Hepatocyte (in vitro differentiated cells): ENCODE measurements at regions not wholly inside any gene's neighbourhood (a gene's known extent, or its start where the extent isn't known, plus 50 kb on each side); places are given as distances from the start of the nearest gene placed in this dataset.

Source experiments
- DNase-seq: peaks from one replicate; pipeline ENCODE4 v3.0.0-alpha.2; 2016; ENCODE audit warnings: low spot score
- H2AFZ ChIP-seq: fragments of 200-600 bp; sonication (generic); 2 replicates; pipeline ENCODE4 v1.6.0; 2016; ENCODE audit warnings: antibody characterized with exemption, mild to moderate bottlenecking
- H3K27ac ChIP-seq: fragments of 200-600 bp; sonication (generic); 2 replicates; pipeline ENCODE4 v1.5.1; 2016; ENCODE audit warnings: mild to moderate bottlenecking
- H3K27me3 ChIP-seq: fragments of 200-600 bp; sonication (generic); 2 replicates; pipeline ENCODE4 v1.6.1; 2016
- H3K36me3 ChIP-seq: fragments of 200-600 bp; sonication (generic); replicated peaks from 2 replicates; pipeline ENCODE4 v1.5.1; 2016; ENCODE audit warnings: low read depth; ENCODE audit not compliant: insufficient read depth
- H3K4me1 ChIP-seq: fragments of 200-600 bp; sonication (generic); 2 replicates; pipeline ENCODE4 v1.5.1; 2016; ENCODE audit warnings: mild to moderate bottlenecking, moderate library complexity; ENCODE audit not compliant: insufficient read depth
- H3K4me2 ChIP-seq: fragments of 200-600 bp; sonication (generic); 2 replicates; pipeline ENCODE4 v1.6.0; 2016
- H3K4me3 ChIP-seq: fragments of 200-600 bp; sonication (generic); 2 replicates; pipeline ENCODE4 v1.5.1; 2016; ENCODE audit warnings: mild to moderate bottlenecking
- H3K79me2 ChIP-seq: fragments of 200-600 bp; sonication (generic); 2 replicates; pipeline ENCODE4 v1.6.0; 2017; ENCODE audit warnings: mild to moderate bottlenecking
- H3K9me2 ChIP-seq: fragments of 200-600 bp; sonication (generic); replicated peaks from 2 replicates; pipeline ENCODE4 v1.6.0; 2017; ENCODE audit warnings: mild to moderate bottlenecking; ENCODE audit not compliant: insufficient read depth
- H3K9me3 ChIP-seq: fragments of 200-600 bp; sonication (generic); 2 replicates; pipeline ENCODE4 v1.5.1; 2016; ENCODE audit warnings: low read depth, mild to moderate bottlenecking
- H4K20me1 ChIP-seq: fragments of 200-600 bp; sonication (generic); 2 replicates; pipeline ENCODE4 v1.6.0; 2016; ENCODE audit warnings: mild to moderate bottlenecking; ENCODE audit not compliant: insufficient read depth, poor library complexity, severe bottlenecking
- EZH2 ChIP-seq: fragments of 200-600 bp; sonication (generic); IDR thresholded peaks from 2 replicates; pipeline ENCODE4 v1.6.1; 2016; ENCODE audit warnings: antibody characterized with exemption, mild to moderate bottlenecking, borderline replicate concordance
- EZH2phosphoT487 ChIP-seq: fragments of 200-600 bp; sonication (generic); IDR thresholded peaks from one replicate; pipeline ENCODE4 v1.6.1; 2018; ENCODE audit warnings: antibody characterized with exemption, mild to moderate bottlenecking, low read depth, moderate library complexity; ENCODE audit not compliant: unreplicated experiment, severe bottlenecking
- WGBS: methylation state at CpG from one replicate; pipeline ENCODE4 v1.1.6; 2016; ENCODE audit warnings: low lambda C conversion rate; ENCODE audit errors: missing lambda C conversion rate; 5-methylcytosine and 5-hydroxymethylcytosine counted together
- TF ChIP-seq, protein P1 (sequence below): fragments of 200-600 bp; sonication (generic); IDR thresholded peaks from 2 replicates; pipeline ENCODE4 v1.5.1; 2016; ENCODE audit warnings: antibody characterized with exemption, mild to moderate bottlenecking; ENCODE audit not compliant: poor library complexity

DNA sequence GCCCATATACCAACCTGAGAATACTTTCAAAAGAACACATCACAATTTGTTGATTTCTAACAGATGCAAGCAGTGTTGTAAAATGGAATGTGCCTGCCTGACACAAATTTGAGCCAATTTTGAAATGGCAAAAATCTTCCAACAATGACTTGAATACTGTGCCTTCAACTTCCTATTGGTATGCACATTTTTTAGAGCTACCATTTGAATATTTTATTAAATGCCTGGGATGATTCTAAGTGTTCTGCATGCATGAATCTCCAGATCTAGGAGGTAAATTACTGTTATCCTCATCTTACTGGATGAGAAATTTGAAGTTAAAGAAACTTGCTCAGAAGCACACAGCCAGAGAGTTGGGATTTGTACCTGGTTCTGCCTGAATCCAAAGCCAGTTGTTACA is 282.8 kb upstream of the LRRN1 start:
- Histone ChIP-seq H3K9me2 (no peaks in the 10 kb centered on the region), H3K79me2 (no peaks in the 10 kb centered on the region), H3K27me3 (no peaks in the 10 kb centered on the region), H3K27ac (no peak overlapping the region), H3K36me3 (no peaks in the 10 kb centered on the region), H2AFZ (no peak overlapping the region), H4K20me1 (no peaks in the 10 kb centered on the region), H3K4me3 (no peak overlapping the region), H3K4me2 (no peak overlapping the region), H3K4me1 (no peaks in the 10 kb centered on the region), H3K9me3 (no peaks in the 10 kb centered on the region)
- DNase-seq: no peak
- TF ChIP-seq EZH2phosphoT487 (no peak), EZH2 (no peak)
- TF ChIP-seq, protein P1, sequence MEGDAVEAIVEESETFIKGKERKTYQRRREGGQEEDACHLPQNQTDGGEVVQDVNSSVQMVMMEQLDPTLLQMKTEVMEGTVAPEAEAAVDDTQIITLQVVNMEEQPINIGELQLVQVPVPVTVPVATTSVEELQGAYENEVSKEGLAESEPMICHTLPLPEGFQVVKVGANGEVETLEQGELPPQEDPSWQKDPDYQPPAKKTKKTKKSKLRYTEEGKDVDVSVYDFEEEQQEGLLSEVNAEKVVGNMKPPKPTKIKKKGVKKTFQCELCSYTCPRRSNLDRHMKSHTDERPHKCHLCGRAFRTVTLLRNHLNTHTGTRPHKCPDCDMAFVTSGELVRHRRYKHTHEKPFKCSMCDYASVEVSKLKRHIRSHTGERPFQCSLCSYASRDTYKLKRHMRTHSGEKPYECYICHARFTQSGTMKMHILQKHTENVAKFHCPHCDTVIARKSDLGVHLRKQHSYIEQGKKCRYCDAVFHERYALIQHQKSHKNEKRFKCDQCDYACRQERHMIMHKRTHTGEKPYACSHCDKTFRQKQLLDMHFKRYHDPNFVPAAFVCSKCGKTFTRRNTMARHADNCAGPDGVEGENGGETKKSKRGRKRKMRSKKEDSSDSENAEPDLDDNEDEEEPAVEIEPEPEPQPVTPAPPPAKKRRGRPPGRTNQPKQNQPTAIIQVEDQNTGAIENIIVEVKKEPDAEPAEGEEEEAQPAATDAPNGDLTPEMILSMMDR: no peak

DNA sequence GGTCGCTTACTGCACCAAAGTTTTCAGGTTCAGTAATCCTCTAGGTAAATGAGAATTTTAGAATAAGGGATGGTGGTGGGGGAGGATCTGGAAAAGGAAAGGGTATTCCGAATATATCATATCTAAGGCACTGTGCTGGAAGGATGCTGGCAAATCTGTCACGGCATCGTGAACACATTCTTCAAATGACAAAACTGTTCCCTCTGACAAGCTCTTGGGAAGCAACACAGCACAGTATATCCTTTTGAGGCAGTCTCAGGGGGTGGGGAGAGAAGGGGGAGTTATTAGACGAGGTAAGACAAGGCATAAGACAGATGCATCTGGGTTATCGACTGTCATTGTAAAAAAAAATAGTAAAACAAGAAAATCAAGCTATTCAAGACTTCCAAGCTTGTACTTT is 289.6 kb upstream of the LRRN1 start:
- Histone ChIP-seq H3K4me1 (no peaks in the 10 kb centered on the region), H3K4me2 (no peak overlapping the region), H3K27me3 (no peaks in the 10 kb centered on the region), H4K20me1 (no peaks in the 10 kb centered on the region), H3K9me3 (no peaks in the 10 kb centered on the region), H3K79me2 (no peaks in the 10 kb centered on the region), H3K36me3 (no peaks in the 10 kb centered on the region), H3K27ac (no peak overlapping the region), H2AFZ (no peak overlapping the region), H3K4me3 (no peak overlapping the region), H3K9me2 (no peaks in the 10 kb centered on the region)
- 44% methylated on average over 6 of the region's 6 CpGs for WGBS
- TF ChIP-seq EZH2 (no peak), EZH2phosphoT487 (no peak)
- TF ChIP-seq, protein P1: no peak
- no peak for DNase-seq

DNA sequence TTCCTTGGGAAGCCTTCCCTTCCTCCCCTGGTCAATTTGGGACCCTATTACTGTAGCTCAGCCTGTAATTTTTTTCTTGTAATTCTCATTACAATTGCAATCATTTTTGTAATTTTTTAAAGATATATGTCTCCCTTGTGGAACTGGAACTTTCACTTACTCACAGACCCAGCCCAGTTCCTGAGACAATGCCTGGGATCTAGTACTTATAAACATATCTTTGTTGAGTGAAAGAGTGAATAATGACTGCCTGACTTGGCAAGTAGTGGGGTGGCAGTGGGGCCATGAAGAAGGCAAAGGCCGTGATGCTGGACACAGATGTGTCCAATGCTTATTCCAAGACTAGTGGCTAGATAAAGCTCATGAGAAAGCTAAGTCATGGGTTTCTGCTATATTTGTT is 294.5 kb upstream of the LRRN1 start:
- no peak for DNase-seq
- Histone ChIP-seq H3K4me1 (no peaks in the 10 kb centered on the region), H3K27me3 (no peaks in the 10 kb centered on the region), H3K9me3 (no peaks in the 10 kb centered on the region), H3K36me3 (no peaks in the 10 kb centered on the region), H3K4me2 (no peak overlapping the region), H3K27ac (no peak overlapping the region), H4K20me1 (no peaks in the 10 kb centered on the region), H3K4me3 (no peak overlapping the region), H3K79me2 (no peaks in the 10 kb centered on the region), H3K9me2 (no peaks in the 10 kb centered on the region), H2AFZ (no peak overlapping the region)
- TF ChIP-seq, protein P1: no peak
- WGBS: 100% methylated on average over 1 of the region's 1 CpG

DNA sequence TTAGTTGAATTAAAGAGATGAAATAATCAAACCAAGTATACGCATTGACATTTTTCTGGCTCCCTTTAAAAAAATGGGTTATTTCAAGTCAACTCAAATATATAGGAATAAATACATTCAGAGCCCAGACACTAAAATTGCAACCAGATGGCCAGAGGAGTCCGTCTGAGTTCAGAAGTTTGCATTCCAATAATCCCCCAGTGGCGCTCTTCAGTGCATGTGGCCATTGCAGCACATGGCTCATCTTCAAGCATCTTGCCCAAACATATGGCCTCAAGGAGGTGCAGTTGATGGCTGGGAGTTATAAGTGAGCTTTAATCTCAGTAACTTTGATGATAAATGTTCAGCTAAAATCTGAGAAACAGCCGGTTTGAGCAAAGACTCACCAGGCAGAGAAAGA is 295.8 kb upstream of the LRRN1 start:
- WGBS: 58% methylated on average over 4 of the region's 4 CpGs
- no peak overlapping the region for H3K4me2 ChIP-seq

More for the DNA sequence above, 295.8 kb upstream of the LRRN1 start:
- H3K9me3 ChIP-seq: no peaks in the 10 kb centered on the region
- H3K27me3 ChIP-seq: no peaks in the 10 kb centered on the region
- TF ChIP-seq, protein P1: no peak
- no peak for TF ChIP-seq EZH2phosphoT487
- no peak for TF ChIP-seq EZH2
- no peak overlapping the region for H2AFZ ChIP-seq
- no peak overlapping the region for H3K4me3 ChIP-seq
- H3K27ac ChIP-seq: no peak overlapping the region
- H3K79me2 ChIP-seq: no peaks in the 10 kb centered on the region
- H3K36me3 ChIP-seq: no peaks in the 10 kb centered on the region
- no peaks in the 10 kb centered on the region for H3K9me2 ChIP-seq
- peak; percentile 6 for DNase-seq
- no peaks in the 10 kb centered on the region for H4K20me1 ChIP-seq
- no peaks in the 10 kb centered on the region for H3K4me1 ChIP-seq
